HEK293 (cell line): ENCODE measurements at regions not wholly inside any gene's neighbourhood (a gene's known extent, or its start where the extent isn't known, plus 50 kb on each side); places are given as distances from the start of the nearest gene placed in this dataset.

Experiments
- CTCF ChIA-PET: fragments of 350-600 bp; formaldehyde crosslinking; extraction: SDS; loops from one replicate; lab custom pipeline; 2021; ENCODE audit warnings: antibody characterized with exemption; lab: Yijun Ruan, JAX
- POLR2A ChIA-PET: fragments of 300-600 bp; formaldehyde crosslinking; extraction: SDS; loops from one replicate; lab custom pipeline; 2020; ENCODE audit warnings: antibody characterized with exemption, inconsistent platforms; lab: Yijun Ruan, JAX
- H3K27ac ChIP-seq: fragments of 200-500 bp; sonication (Bioruptor generic); 2 replicates; pipeline ENCODE4 v1.5.1; 2014; ENCODE audit warnings: low read depth, low read length, control low read depth, inconsistent platforms; ENCODE audit errors: extremely low read depth
- H3K36me3 ChIP-seq, 2 experiments: fragments of 200-500 bp in 1 of 2; sonication (Bioruptor generic) in 1 of 2; 1 replicate in 1 of 2; 2 replicates in 1 of 2; pipeline ENCODE4 v1.5.1; 2014 to 2017; ENCODE audit warnings: inconsistent platforms in 2 of 2, low read length in 2 of 2; ENCODE audit not compliant: control insufficient read depth in 2 of 2, insufficient read depth in 1 of 2
- H3K4me1 ChIP-seq: fragments of 200-500 bp; sonication (Bioruptor generic); 2 replicates; pipeline ENCODE4 v1.5.1; 2014; ENCODE audit warnings: mild to moderate bottlenecking, low read length, inconsistent platforms; ENCODE audit not compliant: control insufficient read depth, insufficient read depth
- H3K4me3 ChIP-seq: 2 replicates; pipeline ENCODE4 v1.5.1; 2011; ENCODE audit warnings: low read depth, mild to moderate bottlenecking, control low read depth, low read length, moderate library complexity
- H3K9me3 ChIP-seq: fragments of 200-500 bp; sonication (Bioruptor generic); 2 replicates; pipeline ENCODE4 v1.5.1; 2014; ENCODE audit warnings: low read depth, low read length, inconsistent platforms; ENCODE audit not compliant: control insufficient read depth, insufficient read depth
- BCL11B ChIP-seq: fragments of 450-650 bp; formaldehyde crosslinking; IDR thresholded peaks from 2 replicates; pipeline ENCODE4 v1.5.1; 2016; ENCODE audit warnings: low read depth, missing biosample characterization, missing genetic modification characterization
- GLI4 ChIP-seq: fragments of 450-650 bp; formaldehyde crosslinking; IDR thresholded peaks from 2 replicates; pipeline ENCODE4 v1.5.1; 2016; ENCODE audit warnings: missing biosample characterization, missing genetic modification characterization
- KLF8 ChIP-seq: fragments of 450-650 bp; formaldehyde crosslinking; IDR thresholded peaks from 2 replicates; pipeline ENCODE4 v1.5.1; 2016; ENCODE audit warnings: missing biosample characterization, missing genetic modification characterization
- OSR2 ChIP-seq: fragments of 450-650 bp; formaldehyde crosslinking; IDR thresholded peaks from 2 replicates; pipeline ENCODE4 v1.5.1; 2016; ENCODE audit warnings: missing biosample characterization, missing genetic modification characterization
- TRIM28 ChIP-seq: IDR thresholded peaks from 2 replicates; pipeline ENCODE4 v1.6.1; 2011; ENCODE audit warnings: low read length, control low read depth, borderline replicate concordance
- YY2 ChIP-seq: fragments of 450-650 bp; formaldehyde crosslinking; IDR thresholded peaks from 2 replicates; pipeline ENCODE4 v1.5.1; 2016; ENCODE audit warnings: missing biosample characterization, missing genetic modification characterization
- ZBTB48 ChIP-seq: fragments of 450-650 bp; formaldehyde crosslinking; IDR thresholded peaks from 2 replicates; pipeline ENCODE4 v1.5.1; 2016; ENCODE audit warnings: missing biosample characterization, missing genetic modification characterization
- ZBTB8A ChIP-seq: fragments of 450-650 bp; formaldehyde crosslinking; IDR thresholded peaks from 2 replicates; pipeline ENCODE4 v1.5.1; 2016; ENCODE audit warnings: missing biosample characterization, missing genetic modification characterization
- ZIC2 ChIP-seq: fragments of 450-650 bp; formaldehyde crosslinking; IDR thresholded peaks from 2 replicates; pipeline ENCODE4 v1.5.1; 2016; ENCODE audit warnings: missing biosample characterization, missing genetic modification characterization
- ZNF10 ChIP-seq: fragments of 450-650 bp; formaldehyde crosslinking; IDR thresholded peaks from 2 replicates; pipeline ENCODE4 v1.5.1; 2017; ENCODE audit warnings: missing biosample characterization, missing genetic modification characterization
- ZNF132 ChIP-seq: fragments of 450-650 bp; formaldehyde crosslinking; IDR thresholded peaks from 2 replicates; pipeline ENCODE4 v1.5.1; 2017; ENCODE audit warnings: missing biosample characterization, missing genetic modification characterization, borderline replicate concordance
- ZNF157 ChIP-seq: fragments of 450-650 bp; formaldehyde crosslinking; IDR thresholded peaks from 2 replicates; pipeline ENCODE4 v1.5.1; 2016; ENCODE audit warnings: missing biosample characterization, missing genetic modification characterization
- ZNF16 ChIP-seq: fragments of 450-650 bp; formaldehyde crosslinking; IDR thresholded peaks from 2 replicates; pipeline ENCODE4 v1.5.1; 2016; ENCODE audit warnings: low read depth, missing biosample characterization, missing genetic modification characterization
- ZNF292 ChIP-seq: fragments of 450-650 bp; formaldehyde crosslinking; IDR thresholded peaks from 2 replicates; pipeline ENCODE4 v1.5.1; 2016; ENCODE audit warnings: low read depth, missing biosample characterization, missing genetic modification characterization, borderline replicate concordance
- ZNF302 ChIP-seq: fragments of 450-650 bp; formaldehyde crosslinking; IDR thresholded peaks from 2 replicates; pipeline ENCODE4 v1.5.1; 2016; ENCODE audit warnings: missing biosample characterization, missing genetic modification characterization, low read depth
- ZNF37A ChIP-seq: fragments of 450-650 bp; IDR thresholded peaks from 2 replicates; pipeline ENCODE4 v1.5.1; 2018; ENCODE audit warnings: missing biosample characterization, missing genetic modification characterization
- ZNF394 ChIP-seq: fragments of 450-650 bp; formaldehyde crosslinking; IDR thresholded peaks from 2 replicates; pipeline ENCODE4 v1.5.1; 2016; ENCODE audit warnings: missing biosample characterization, missing genetic modification characterization, mild to moderate bottlenecking, moderate library complexity, borderline replicate concordance
- ZNF510 ChIP-seq: fragments of 450-650 bp; formaldehyde crosslinking; IDR thresholded peaks from 2 replicates; pipeline ENCODE4 v1.5.1; 2018; ENCODE audit warnings: mild to moderate bottlenecking, missing genetic modification characterization, missing biosample characterization; ENCODE audit not compliant: insufficient replicate concordance
- ZNF701 ChIP-seq: fragments of 450-650 bp; formaldehyde crosslinking; IDR thresholded peaks from 2 replicates; pipeline ENCODE4 v1.5.1; 2016; ENCODE audit warnings: missing biosample characterization, missing genetic modification characterization
- ZNF707 ChIP-seq: fragments of 450-650 bp; formaldehyde crosslinking; IDR thresholded peaks from 2 replicates; pipeline ENCODE4 v1.5.1; 2016; ENCODE audit warnings: missing biosample characterization, missing genetic modification characterization
- ZXDB ChIP-seq: fragments of 450-650 bp; formaldehyde crosslinking; IDR thresholded peaks from 2 replicates; pipeline ENCODE4 v1.5.1; 2016; ENCODE audit warnings: missing biosample characterization, missing genetic modification characterization
- TF ChIP-seq, protein P1 (sequence below): sonication (generic); formaldehyde crosslinking; IDR thresholded peaks from 2 replicates; pipeline ENCODE4 v1.8.1; 2022; ENCODE audit warnings: mild to moderate bottlenecking, moderate library complexity, missing genetic modification reagents
- TF ChIP-seq, protein P2 (sequence below): fragments of 450-650 bp; formaldehyde crosslinking; IDR thresholded peaks from 2 replicates; pipeline ENCODE4 v1.5.1; 2017; ENCODE audit warnings: missing biosample characterization, missing genetic modification characterization

DNA sequence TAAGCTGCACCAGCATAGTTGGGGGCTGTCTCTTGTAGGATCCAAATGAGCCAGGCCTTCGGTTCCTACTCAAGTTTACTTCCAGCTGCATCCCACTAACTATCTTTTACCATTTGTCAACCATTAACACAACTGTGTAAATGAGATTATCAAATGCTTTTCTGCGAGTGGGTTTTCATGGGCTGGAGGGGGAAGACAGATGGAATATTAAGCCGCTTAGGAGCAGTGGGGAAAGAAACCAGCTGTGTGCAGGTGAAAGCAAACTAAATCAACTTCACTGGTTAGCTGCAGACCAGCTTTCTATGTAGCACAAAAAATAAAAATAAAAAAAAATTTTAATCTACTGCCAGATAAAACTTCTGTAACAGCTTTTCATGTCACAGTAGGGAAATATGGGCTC is 100.8 kb upstream of the FOXN2 start:
- POLR2A ChIA-PET, result no interaction called here
- CTCF ChIA-PET, result no interaction called here
- H3K36me3 ChIP-seq, result no peaks in the 10 kb centered on the region
- no peak for TF ChIP-seq ZNF707
- no peaks in the 10 kb centered on the region for H3K9me3 ChIP-seq
- no peak overlapping the region for H3K4me3 ChIP-seq
- no peak overlapping the region for H3K27ac ChIP-seq
- H3K4me1 ChIP-seq, result no peaks in the 10 kb centered on the region

- ChIA-PET POLR2A (no interaction called here), CTCF (no interaction called here)
- H3K36me3 ChIP-seq, result no peaks in the 10 kb centered on the region
- no peaks in the 10 kb centered on the region for H3K4me1 ChIP-seq
- H3K27ac ChIP-seq, result no peak overlapping the region
- no peak overlapping the region for H3K4me3 ChIP-seq
- no peaks in the 10 kb centered on the region for H3K9me3 ChIP-seq
- TF ChIP-seq ZNF37A (tag by site-specific recombination) (no peak), ZBTB48 (tag by site-specific recombination) (no peak), ZNF132 (tag by site-specific recombination) (no peak), YY2 (tag by site-specific recombination) (no peak), ZIC2 (tag by site-specific recombination) (no peak), ZNF16 (no peak), ZNF510 (tag by site-specific recombination) (no peak), ZNF302 (no peak), KLF8 (tag by site-specific recombination) (no peak), TRIM28 (no peak), ZXDB (tag by site-specific recombination) (no peak), ZNF10 (tag by site-specific recombination) (no peak), BCL11B (tag by site-specific recombination) (no peak), ZNF292 (tag by site-specific recombination) (no peak), ZNF701 (no peak)
- TF ChIP-seq, protein P1, sequence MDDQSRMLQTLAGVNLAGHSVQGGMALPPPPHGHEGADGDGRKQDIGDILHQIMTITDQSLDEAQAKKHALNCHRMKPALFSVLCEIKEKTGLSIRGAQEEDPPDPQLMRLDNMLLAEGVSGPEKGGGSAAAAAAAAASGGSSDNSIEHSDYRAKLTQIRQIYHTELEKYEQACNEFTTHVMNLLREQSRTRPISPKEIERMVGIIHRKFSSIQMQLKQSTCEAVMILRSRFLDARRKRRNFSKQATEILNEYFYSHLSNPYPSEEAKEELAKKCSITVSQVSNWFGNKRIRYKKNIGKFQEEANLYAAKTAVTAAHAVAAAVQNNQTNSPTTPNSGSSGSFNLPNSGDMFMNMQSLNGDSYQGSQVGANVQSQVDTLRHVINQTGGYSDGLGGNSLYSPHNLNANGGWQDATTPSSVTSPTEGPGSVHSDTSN (CRISPR knock-in tag), result no peak
Observed at GRCh38 chr2:48218169-48218568, 96.3 kb upstream of the FOXN2 start.

- H3K9me3 ChIP-seq, result no peaks in the 10 kb centered on the region
- CTCF ChIA-PET, result no interaction called here
- TF ChIP-seq YY2 (tag by site-specific recombination) (no peak), GLI4 (tag by site-specific recombination) (no peak), ZNF394 (tag by site-specific recombination) (no peak), OSR2 (tag by site-specific recombination) (no peak), ZBTB8A (no peak), ZNF10 (tag by site-specific recombination) (no peak), ZNF157 (no peak)
- TF ChIP-seq, protein P2, sequence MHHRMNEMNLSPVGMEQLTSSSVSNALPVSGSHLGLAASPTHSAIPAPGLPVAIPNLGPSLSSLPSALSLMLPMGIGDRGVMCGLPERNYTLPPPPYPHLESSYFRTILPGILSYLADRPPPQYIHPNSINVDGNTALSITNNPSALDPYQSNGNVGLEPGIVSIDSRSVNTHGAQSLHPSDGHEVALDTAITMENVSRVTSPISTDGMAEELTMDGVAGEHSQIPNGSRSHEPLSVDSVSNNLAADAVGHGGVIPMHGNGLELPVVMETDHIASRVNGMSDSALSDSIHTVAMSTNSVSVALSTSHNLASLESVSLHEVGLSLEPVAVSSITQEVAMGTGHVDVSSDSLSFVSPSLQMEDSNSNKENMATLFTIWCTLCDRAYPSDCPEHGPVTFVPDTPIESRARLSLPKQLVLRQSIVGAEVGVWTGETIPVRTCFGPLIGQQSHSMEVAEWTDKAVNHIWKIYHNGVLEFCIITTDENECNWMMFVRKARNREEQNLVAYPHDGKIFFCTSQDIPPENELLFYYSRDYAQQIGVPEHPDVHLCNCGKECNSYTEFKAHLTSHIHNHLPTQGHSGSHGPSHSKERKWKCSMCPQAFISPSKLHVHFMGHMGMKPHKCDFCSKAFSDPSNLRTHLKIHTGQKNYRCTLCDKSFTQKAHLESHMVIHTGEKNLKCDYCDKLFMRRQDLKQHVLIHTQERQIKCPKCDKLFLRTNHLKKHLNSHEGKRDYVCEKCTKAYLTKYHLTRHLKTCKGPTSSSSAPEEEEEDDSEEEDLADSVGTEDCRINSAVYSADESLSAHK (tag by site-specific recombination), result no peak
- TF ChIP-seq, all 188 proteins: peak for 0
Observed at GRCh38 chr2:48219234-48219554, 95.3 kb upstream of the FOXN2 start.

More at GRCh38 chr2:48219234-48219554, 95.3 kb upstream of the FOXN2 start:
- Histone ChIP-seq H3K4me3 (no peak overlapping the region), H3K4me1 (no peaks in the 10 kb centered on the region), H3K27ac (no peak overlapping the region), H3K36me3 (no peaks in the 10 kb centered on the region)
- POLR2A ChIA-PET, result no interaction called here
